Fibroblast of the aortic adventitia (primary cell): ENCODE measurements at regions not wholly inside any gene's neighbourhood (a gene's known extent, or its start where the extent isn't known, plus 50 kb on each side); places are given as distances from the start of the nearest gene placed in this dataset. TPM values are rescaled to one million over a fixed set of nuclear protein-coding genes. Genes with fewer than 3 reads are reported as not detected.

Experiments used
- small RNA-seq: library from RNA; depleted of rRNA; stranded (forward); fragments of <200 nt; gene quantifications from one replicate; pipeline ENCODE3, GENCODE V24; 2012

Small RNA genes in the stretch of these regions (small RNA-seq; reads per million reads assigned to genes)
- gene RNU6-741P = not detected
